ENCODE measurements at regions not wholly inside any gene's neighbourhood (a gene's known extent, or its start where the extent isn't known, plus 50 kb on each side); places are given as distances from the start of the nearest gene placed in this dataset.

GRCh38 chr13:68938639-68939038 is 1169.0 kb upstream of the ATXN8OS start:
- DNase-seq (ENCODE audit: low read depth), result no peak
- TF ChIP-seq CTCF (IDR thresholded peaks at IDR 0.05; ENCODE audit: insufficient read depth, low read length, poor library complexity, severe bottlenecking), result no peak

GRCh38 chr13:68929075-68929745 is 1178.4 kb upstream of the ATXN8OS start:
- H3K27me3 ChIP-seq (ENCODE audit: control insufficient read depth, insufficient read depth, low read length), result no peaks in the 10 kb centered on the region
- no peak for DNase-seq (ENCODE audit: low read depth)
- H3K4me3 ChIP-seq (ENCODE audit: low read depth, low read length), result no peak overlapping the region
- no peak for TF ChIP-seq CTCF (IDR thresholded peaks at IDR 0.05; ENCODE audit: insufficient read depth, low read length, poor library complexity, severe bottlenecking)
- H3K36me3 ChIP-seq (ENCODE audit: control insufficient read depth, insufficient read depth, low read length), result no peaks in the 10 kb centered on the region

More at GRCh38 chr13:68938639-68939038, 1169.0 kb upstream of the ATXN8OS start:
- Histone ChIP-seq H3K4me3 (ENCODE audit: low read depth, low read length) (no peak overlapping the region), H3K27me3 (ENCODE audit: control insufficient read depth, insufficient read depth, low read length) (no peaks in the 10 kb centered on the region), H3K36me3 (ENCODE audit: control insufficient read depth, insufficient read depth, low read length) (no peaks in the 10 kb centered on the region)

DNA sequence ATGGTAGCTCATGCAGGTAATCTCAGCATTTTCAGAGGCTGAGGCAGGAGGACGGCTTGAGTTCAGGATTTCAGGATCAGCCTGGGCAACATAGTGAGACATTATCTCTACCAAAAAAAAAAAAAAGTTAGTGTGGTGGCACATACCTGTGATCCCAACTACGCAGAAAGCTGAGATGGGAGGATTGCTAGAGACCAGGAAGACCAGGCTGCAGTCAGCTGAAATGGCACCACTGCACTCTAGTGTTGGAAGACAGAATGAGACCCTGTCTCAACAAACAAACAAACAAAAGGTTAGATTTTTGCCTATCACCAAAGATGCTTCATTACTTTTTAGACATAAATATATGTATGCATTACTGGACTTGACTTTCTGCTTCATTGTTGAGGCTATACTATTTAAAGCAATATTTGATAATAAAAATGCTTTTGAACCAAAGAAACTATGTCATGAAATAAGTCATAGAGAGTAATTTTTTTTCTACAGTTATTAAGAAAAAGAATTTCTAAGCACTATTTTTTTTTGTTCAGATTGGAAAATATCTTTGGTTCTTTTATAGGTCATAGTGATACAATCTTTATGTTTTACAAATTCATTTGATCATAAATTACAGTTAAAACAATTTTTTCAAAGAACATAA is 1180.1 kb upstream of the ATXN8OS start:
- peak; percentile 75 for TF ChIP-seq CTCF (IDR thresholded peaks at IDR 0.05; ENCODE audit: insufficient read depth, low read length, poor library complexity, severe bottlenecking)
- Histone ChIP-seq H3K4me3 (ENCODE audit: low read depth, low read length) (no peak overlapping the region), H3K27me3 (ENCODE audit: control insufficient read depth, insufficient read depth, low read length) (no peaks in the 10 kb centered on the region), H3K36me3 (ENCODE audit: control insufficient read depth, insufficient read depth, low read length) (no peaks in the 10 kb centered on the region)
- DNase-seq (ENCODE audit: low read depth), result peak; percentile 4

- no peaks in the 10 kb centered on the region for H3K36me3 ChIP-seq (ENCODE audit: control insufficient read depth, insufficient read depth, low read length)
- no peak overlapping the region for H3K4me3 ChIP-seq (ENCODE audit: low read depth, low read length)
- no peak for TF ChIP-seq CTCF (IDR thresholded peaks at IDR 0.05; ENCODE audit: insufficient read depth, low read length, poor library complexity, severe bottlenecking)
Measured at GRCh38 chr13:68923995-68924394, 1183.6 kb upstream of the ATXN8OS start.

GRCh38 chr13:68908879-68909278 is 1198.7 kb upstream of the ATXN8OS start:
- H3K27me3 ChIP-seq (ENCODE audit: control insufficient read depth, insufficient read depth, low read length), result no peaks in the 10 kb centered on the region
- H3K4me3 ChIP-seq (ENCODE audit: low read depth, low read length), result no peak overlapping the region
- H3K36me3 ChIP-seq (ENCODE audit: control insufficient read depth, insufficient read depth, low read length), result no peaks in the 10 kb centered on the region
- TF ChIP-seq CTCF (IDR thresholded peaks at IDR 0.05; ENCODE audit: insufficient read depth, low read length, poor library complexity, severe bottlenecking), result no peak
- DNase-seq (ENCODE audit: low read depth), result no peak

More at GRCh38 chr13:68923995-68924394, 1183.6 kb upstream of the ATXN8OS start:
- no peaks in the 10 kb centered on the region for H3K27me3 ChIP-seq (ENCODE audit: control insufficient read depth, insufficient read depth, low read length)
- no peak for DNase-seq (ENCODE audit: low read depth)
